Fibroblast of pulmonary artery (primary cell): ENCODE measurements at regions not wholly inside any gene's neighbourhood (a gene's known extent, or its start where the extent isn't known, plus 50 kb on each side); places are given as distances from the start of the nearest gene placed in this dataset.

Source experiments
- DNase-seq: peaks from one replicate; pipeline ENCODE4 v3.0.0-alpha.2; 2010; ENCODE audit warnings: low read depth
- H3K4me3 ChIP-seq: replicated peaks from 2 replicates; pipeline ENCODE4 v1.5.1; 2011; ENCODE audit warnings: low read depth, mild to moderate bottlenecking, control low read depth, low read length, moderate library complexity
- CTCF ChIP-seq: IDR thresholded peaks from 2 replicates; pipeline ENCODE4 v1.5.1; 2011; ENCODE audit warnings: mild to moderate bottlenecking, control low read depth, low read length, inconsistent platforms; ENCODE audit errors: missing control alignments

GRCh38 chr17:15882058-15882720 lies 62.7 kb upstream of the ADORA2B start:
- no peak for TF ChIP-seq CTCF
- no peak for DNase-seq
- H3K4me3 ChIP-seq = no peak overlapping the region

- no peak for DNase-seq
- H3K4me3 ChIP-seq = no peak overlapping the region
- no peak for TF ChIP-seq CTCF
Observed at GRCh38 chr17:15882777-15883176, 62.2 kb upstream of the ADORA2B start.

GRCh38 chr17:15883617-15884111 lies 61.3 kb upstream of the ADORA2B start:
- no peak for TF ChIP-seq CTCF
- H3K4me3 ChIP-seq = no peak overlapping the region
- DNase-seq = peak; percentile 86

- H3K4me3 ChIP-seq = no peak overlapping the region
- peak; percentile 74 for DNase-seq
- no peak for TF ChIP-seq CTCF
Observed at GRCh38 chr17:15884731-15885130, 60.2 kb upstream of the ADORA2B start.

- peak; percentile 50 for DNase-seq
- no peak overlapping the region for H3K4me3 ChIP-seq
- no peak for TF ChIP-seq CTCF
Observed at GRCh38 chr17:15885770-15886169, 59.2 kb upstream of the ADORA2B start.

GRCh38 chr17:15886221-15886620 lies 58.7 kb upstream of the ADORA2B start:
- no peak for TF ChIP-seq CTCF
- H3K4me3 ChIP-seq = no peak overlapping the region
- no peak for DNase-seq

GRCh38 chr17:15886804-15887203 lies 58.1 kb upstream of the ADORA2B start:
- no peak for DNase-seq
- TF ChIP-seq CTCF = no peak
- H3K4me3 ChIP-seq = no peak overlapping the region
